PC-9 (cell line): ENCODE measurements at regions not wholly inside any gene's neighbourhood (a gene's known extent, or its start where the extent isn't known, plus 50 kb on each side); places are given as distances from the start of the nearest gene placed in this dataset.

ENCODE experiments used
- EZH2 ChIP-seq: fragments of 200-600 bp; sonication (generic); IDR thresholded peaks from 2 replicates; pipeline ENCODE4 v1.8.0; 2017; ENCODE audit warnings: antibody characterized with exemption, low read depth
- TF ChIP-seq, protein P1 (sequence below): fragments of 200-600 bp; sonication (generic); conservative IDR thresholded peaks from 2 replicates; pipeline ENCODE4 v1.6.1; 2017; ENCODE audit warnings: mixed run types, antibody characterized with exemption, mild to moderate bottlenecking, moderate library complexity

DNA sequence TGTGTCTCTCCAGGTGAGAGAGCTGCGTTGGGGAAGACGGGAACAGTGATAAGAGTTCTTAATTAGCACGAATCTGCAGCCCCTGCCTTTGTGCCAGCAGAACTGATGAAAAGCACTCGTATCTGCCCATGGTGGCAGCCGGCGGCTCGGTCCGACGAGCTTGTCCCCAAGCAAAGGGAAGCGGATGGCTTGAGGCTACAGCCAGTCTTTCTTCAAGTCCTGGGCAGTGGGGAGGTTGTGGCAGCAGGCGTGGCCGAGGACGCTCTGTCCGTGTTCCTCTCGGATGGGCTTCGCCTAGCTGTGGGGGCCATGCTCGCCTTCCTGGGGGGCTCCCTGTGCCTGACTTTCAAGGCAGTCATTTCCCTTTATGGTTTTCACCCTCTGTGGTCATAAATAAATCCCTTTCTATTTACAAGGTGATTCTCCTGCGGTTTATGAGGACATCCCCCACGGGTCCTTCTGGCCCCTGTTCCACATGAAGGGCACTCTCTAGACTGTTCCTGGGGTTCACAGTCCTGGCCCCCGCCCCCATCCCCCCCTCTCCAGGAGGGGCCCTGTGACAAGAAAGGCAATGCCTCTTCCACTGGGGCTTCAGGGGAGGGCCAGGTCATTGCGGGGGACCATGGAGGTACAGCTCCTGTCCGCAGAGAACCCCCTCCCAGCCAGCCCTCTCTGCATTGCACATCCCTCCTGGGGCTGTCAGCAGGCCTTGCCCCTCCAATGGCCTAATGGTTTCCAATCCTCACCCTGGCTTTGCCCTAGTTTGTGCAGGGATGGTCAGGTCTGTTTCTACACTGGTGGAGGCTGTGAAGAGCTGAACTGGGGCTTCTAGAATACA is 1212.3 kb downstream of the BRD1 start:
- TF ChIP-seq, protein P1, sequence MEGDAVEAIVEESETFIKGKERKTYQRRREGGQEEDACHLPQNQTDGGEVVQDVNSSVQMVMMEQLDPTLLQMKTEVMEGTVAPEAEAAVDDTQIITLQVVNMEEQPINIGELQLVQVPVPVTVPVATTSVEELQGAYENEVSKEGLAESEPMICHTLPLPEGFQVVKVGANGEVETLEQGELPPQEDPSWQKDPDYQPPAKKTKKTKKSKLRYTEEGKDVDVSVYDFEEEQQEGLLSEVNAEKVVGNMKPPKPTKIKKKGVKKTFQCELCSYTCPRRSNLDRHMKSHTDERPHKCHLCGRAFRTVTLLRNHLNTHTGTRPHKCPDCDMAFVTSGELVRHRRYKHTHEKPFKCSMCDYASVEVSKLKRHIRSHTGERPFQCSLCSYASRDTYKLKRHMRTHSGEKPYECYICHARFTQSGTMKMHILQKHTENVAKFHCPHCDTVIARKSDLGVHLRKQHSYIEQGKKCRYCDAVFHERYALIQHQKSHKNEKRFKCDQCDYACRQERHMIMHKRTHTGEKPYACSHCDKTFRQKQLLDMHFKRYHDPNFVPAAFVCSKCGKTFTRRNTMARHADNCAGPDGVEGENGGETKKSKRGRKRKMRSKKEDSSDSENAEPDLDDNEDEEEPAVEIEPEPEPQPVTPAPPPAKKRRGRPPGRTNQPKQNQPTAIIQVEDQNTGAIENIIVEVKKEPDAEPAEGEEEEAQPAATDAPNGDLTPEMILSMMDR, result no peak
- no peak for TF ChIP-seq EZH2
